SK-N-SH (cell line): ENCODE measurements at regions not wholly inside any gene's neighbourhood (a gene's known extent, or its start where the extent isn't known, plus 50 kb on each side); places are given as distances from the start of the nearest gene placed in this dataset.

Experiments
- CTCF ChIA-PET: fragments of 300-600, 350-600 bp; formaldehyde crosslinking; extraction: SDS; loops from one replicate; lab custom pipeline; 2021; lab: Yijun Ruan, JAX
- POLR2A ChIA-PET: fragments of 350-600 bp; sonication (Branson Sonifier 250); formaldehyde crosslinking; extraction: SDS; loops from one replicate; lab custom pipeline; 2020; ENCODE audit warnings: antibody characterized with exemption, inconsistent platforms; lab: Yijun Ruan, JAX
- DNase-seq: peaks from one replicate; pipeline ENCODE4 v3.0.0; 2012
- H2AFZ ChIP-seq: fragments of 200-600 bp; sonication (generic); 2 replicates; pipeline ENCODE4 v1.8.1; 2016; ENCODE audit warnings: antibody characterized with exemption, mild to moderate bottlenecking, low read depth
- H3F3A ChIP-seq: fragments of 200-600 bp; sonication (generic); replicated peaks from 2 replicates; pipeline ENCODE3; 2016; ENCODE audit warnings: antibody characterized with exemption, mild to moderate bottlenecking; ENCODE audit not compliant: insufficient read depth
- H3K27ac ChIP-seq, 2 experiments: fragments of 200-500 bp in 1 of 2; fragments of 200-600 bp in 1 of 2; sonication (Bioruptor generic) in 1 of 2; sonication (generic), shearing (Covaris generic) in 1 of 2; 2 replicates each; pipeline versions ENCODE4 v1.5.1 to v1.6.1; 2014 to 2016; ENCODE audit warnings: low read depth in 2 of 2, inconsistent platforms in 1 of 2, low read length in 1 of 2, mild to moderate bottlenecking in 1 of 2, mixed read lengths in 1 of 2
- H3K27me3 ChIP-seq: fragments of 200-600 bp; sonication (generic), shearing (Covaris generic); 2 replicates; pipeline ENCODE4 v1.6.1; 2016; ENCODE audit warnings: mixed run types; ENCODE audit not compliant: insufficient read depth
- H3K36me3 ChIP-seq, 2 experiments: fragments of 200-500 bp in 1 of 2; fragments of 200-600 bp in 1 of 2; sonication (Bioruptor generic) in 1 of 2; sonication (generic) in 1 of 2; replicated peaks in 1 of 2; 2 replicates each; pipeline versions ENCODE3 to v1.5.1; 2014 to 2016; ENCODE audit warnings: low read length in 1 of 2, mild to moderate bottlenecking in 1 of 2; ENCODE audit not compliant: insufficient read depth in 2 of 2, control insufficient read depth in 1 of 2
- H3K4me1 ChIP-seq, 2 experiments: fragments of 200-500 bp in 1 of 2; fragments of 200-600 bp in 1 of 2; sonication (Bioruptor generic) in 1 of 2; sonication (generic), shearing (Covaris generic) in 1 of 2; 2 replicates each; pipeline versions ENCODE4 v1.5.1 to v1.6.1; 2014 to 2016; ENCODE audit warnings: low read depth in 1 of 2, low read length in 1 of 2, mixed run types in 1 of 2; ENCODE audit not compliant: insufficient read depth in 2 of 2, control insufficient read depth in 1 of 2
- H3K4me2 ChIP-seq: fragments of 200-600 bp; sonication (generic), shearing (Covaris generic); 2 replicates; pipeline ENCODE4 v1.6.1; 2017; ENCODE audit warnings: mixed run types
- H3K4me3 ChIP-seq, 2 experiments: fragments of 200-500 bp in 1 of 2; fragments of 200-600 bp in 1 of 2; sonication (Bioruptor generic) in 1 of 2; sonication (generic), shearing (Covaris generic) in 1 of 2; 2 replicates each; pipeline versions ENCODE4 v1.5.1 to v1.8.1; 2014 to 2016; ENCODE audit warnings: low read depth in 2 of 2, inconsistent platforms in 1 of 2, low read length in 1 of 2, mild to moderate bottlenecking in 1 of 2, mixed read lengths in 1 of 2, moderate library complexity in 1 of 2
- H3K79me2 ChIP-seq: fragments of 200-600 bp; sonication (generic); 2 replicates; pipeline ENCODE4 v1.8.1; 2017; ENCODE audit warnings: mild to moderate bottlenecking; ENCODE audit not compliant: insufficient read depth
- H3K9ac ChIP-seq: fragments of 200-600 bp; sonication (generic); 2 replicates; pipeline ENCODE4 v1.6.1; 2017; ENCODE audit warnings: mixed run types
- H3K9me2 ChIP-seq: fragments of 200-600 bp; sonication (generic); 2 replicates; pipeline ENCODE4 v1.6.1; 2017; ENCODE audit warnings: mixed run types
- H3K9me3 ChIP-seq: fragments of 200-600 bp; sonication (generic); 2 replicates; pipeline ENCODE4 v1.6.1; 2017; ENCODE audit warnings: mixed run types, mild to moderate bottlenecking, moderate library complexity
- H4K20me1 ChIP-seq: fragments of 200-600 bp; sonication (generic); 2 replicates; pipeline ENCODE4 v1.6.1; 2017; ENCODE audit warnings: mild to moderate bottlenecking, mixed run types; ENCODE audit not compliant: insufficient read depth
- CHD2 ChIP-seq: fragments of 150-350 bp; IDR thresholded peaks from 2 replicates; pipeline ENCODE4 v1.6.1; 2018; ENCODE audit warnings: low read length; ENCODE audit not compliant: partially characterized antibody
- CTCF ChIP-seq: fragments of 200-600 bp; sonication (generic); IDR thresholded peaks from 2 replicates; pipeline ENCODE4 v1.6.1; 2017; ENCODE audit warnings: antibody characterized with exemption, mild to moderate bottlenecking, moderate library complexity
- EP300 ChIP-seq, 2 experiments: IDR thresholded peaks; 2 replicates each; pipeline versions ENCODE4 v1.4.0 to v1.6.1; 2012; ENCODE audit warnings: borderline replicate concordance in 1 of 2, low read depth in 1 of 2, low read length in 1 of 2
- FOSL2 ChIP-seq: IDR thresholded peaks from 2 replicates; pipeline ENCODE4 v1.4.0; 2012; ENCODE audit warnings: low read depth, mild to moderate bottlenecking, moderate library complexity, borderline replicate concordance
- FOXJ3 ChIP-seq: sonication (generic); formaldehyde crosslinking; IDR thresholded peaks from 2 replicates; pipeline ENCODE4 v1.5.1; 2020; ENCODE audit warnings: mild to moderate bottlenecking, missing genetic modification reagents
- FOXM1 ChIP-seq: IDR thresholded peaks from 2 replicates; pipeline ENCODE4 v1.4.0; 2012; ENCODE audit warnings: low read depth, mild to moderate bottlenecking
- GABPA ChIP-seq: IDR thresholded peaks from 2 replicates; pipeline ENCODE4 v1.4.0; 2012; ENCODE audit warnings: low read depth, mild to moderate bottlenecking
- MAX ChIP-seq: IDR thresholded peaks from 2 replicates; pipeline ENCODE4 v1.4.0; 2012; ENCODE audit warnings: low read depth
- NFIC ChIP-seq: IDR thresholded peaks from 2 replicates; pipeline ENCODE4 v1.4.0; 2012; ENCODE audit warnings: borderline replicate concordance
- PBX3 ChIP-seq: IDR thresholded peaks from 2 replicates; pipeline ENCODE4; 2012
- POLR2AphosphoS5 ChIP-seq: IDR thresholded peaks from 2 replicates; pipeline ENCODE4 v1.6.1; 2012; ENCODE audit warnings: low read depth, low read length
- RAD21 ChIP-seq: IDR thresholded peaks from 2 replicates; pipeline ENCODE4 v1.6.1; 2012; ENCODE audit warnings: mild to moderate bottlenecking, low read length
- RCOR1 ChIP-seq: fragments of 150-350 bp; IDR thresholded peaks from 2 replicates; pipeline ENCODE4 v1.6.1; 2017; ENCODE audit warnings: antibody characterized with exemption, low read length
- RFX5 ChIP-seq: IDR thresholded peaks from 2 replicates; pipeline ENCODE4 v1.6.1; 2012; ENCODE audit warnings: mild to moderate bottlenecking, improper control_type of control experiment, low read length
- RXRA ChIP-seq: IDR thresholded peaks from 2 replicates; pipeline ENCODE4 v1.4.0; 2012; ENCODE audit warnings: low read depth, mild to moderate bottlenecking, borderline replicate concordance
- SIN3A ChIP-seq: IDR thresholded peaks from 2 replicates; pipeline ENCODE4 v1.6.1; 2012; ENCODE audit warnings: low read depth, mild to moderate bottlenecking, low read length, moderate library complexity, borderline replicate concordance
- SMC3 ChIP-seq: IDR thresholded peaks from 2 replicates; pipeline ENCODE4 v1.6.1; 2012; ENCODE audit warnings: low read depth, low read length, improper control_type of control experiment
- USF1 ChIP-seq: IDR thresholded peaks from 2 replicates; pipeline ENCODE4 v1.4.0; 2012; ENCODE audit warnings: low read depth, borderline replicate concordance
- WGBS: methylation state at CpG from one replicate; pipeline ENCODE4 v1.1.6; 2017; ENCODE audit warnings: low lambda C conversion rate; 5-methylcytosine and 5-hydroxymethylcytosine counted together

DNA sequence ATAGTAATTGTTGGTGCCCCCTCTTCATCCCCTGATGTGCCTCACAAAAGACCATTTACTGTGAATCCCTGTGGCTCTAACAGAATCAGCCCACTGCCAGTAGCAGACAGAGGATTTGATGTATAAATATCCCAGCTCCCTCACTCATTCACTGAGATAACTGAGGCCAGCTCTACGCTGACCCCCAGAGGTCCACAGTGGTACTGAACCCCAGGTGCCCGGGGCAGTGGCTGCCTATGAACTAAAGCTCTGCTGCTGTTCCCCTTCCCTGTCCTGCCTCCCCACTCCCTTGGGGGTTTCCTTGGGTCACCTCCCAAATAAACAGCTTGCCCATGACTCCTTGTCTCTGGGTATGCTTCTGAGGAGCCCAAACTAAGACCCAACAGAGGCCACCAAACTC, 295.8 kb downstream of the FOXL1 start:
- H3K36me3 ChIP-seq, result no peaks in the 10 kb centered on the region
- no peaks in the 10 kb centered on the region for H3F3A ChIP-seq
- H3K4me3 ChIP-seq, result no peak overlapping the region
- TF ChIP-seq CTCF (peak; percentile 60), FOSL2 (no peak), FOXM1 (no peak), SMC3 (peak; percentile 31), RXRA (no peak), CHD2 (no peak), RAD21 (peak; percentile 53), FOXJ3 (no peak), RFX5 (no peak), POLR2AphosphoS5 (no peak)
- no peaks in the 10 kb centered on the region for H3K9me2 ChIP-seq
- ChIA-PET POLR2A (no interaction called here), CTCF (interaction anchor here (0.6 to 1.4 kb wide), 7 partner anchors 9 to 313 kb away, joined by 3 to 7 read pairs (median 4); no protein-coding TSS in a partner anchor)
- no peaks in the 10 kb centered on the region for H3K9me3 ChIP-seq
- no peak overlapping the region for H3K4me2 ChIP-seq
- H3K9ac ChIP-seq, result no peak overlapping the region
- no peak overlapping the region for H2AFZ ChIP-seq
- H3K4me1 ChIP-seq, result no peaks in the 10 kb centered on the region
- H4K20me1 ChIP-seq, result no peaks in the 10 kb centered on the region
- H3K79me2 ChIP-seq, result no peaks in the 10 kb centered on the region
- DNase-seq, result peak; percentile 62
- H3K27ac ChIP-seq, result no peak overlapping the region
- H3K27me3 ChIP-seq, result peaks cover 88% of the 10 kb centered on the region
- 0% methylated on average over 2 of the region's 2 CpGs for WGBS

- 22% methylated on average over 9 of the region's 10 CpGs for WGBS
- no peak overlapping the region for H3K27ac ChIP-seq
- no peak overlapping the region for H2AFZ ChIP-seq
- ChIA-PET POLR2A (no interaction called here), CTCF (no interaction called here)
- H3K79me2 ChIP-seq, result no peaks in the 10 kb centered on the region
- no peaks in the 10 kb centered on the region for H3K4me1 ChIP-seq
- DNase-seq, result no peak
- no peak overlapping the region for H3K4me3 ChIP-seq
- H3K27me3 ChIP-seq, result peaks cover 82% of the 10 kb centered on the region
- no peaks in the 10 kb centered on the region for H3K9me3 ChIP-seq
- H3K4me2 ChIP-seq, result no peak overlapping the region
- H3K36me3 ChIP-seq, result no peaks in the 10 kb centered on the region
- no peaks in the 10 kb centered on the region for H3K9me2 ChIP-seq
- H3F3A ChIP-seq, result no peaks in the 10 kb centered on the region
- H3K9ac ChIP-seq, result no peak overlapping the region
- TF ChIP-seq NFIC (no peak), RAD21 (no peak), POLR2AphosphoS5 (no peak)
- H4K20me1 ChIP-seq, result no peaks in the 10 kb centered on the region
Observed at GRCh38 chr16:86876499-86876898, 298.1 kb downstream of the FOXL1 start.

DNA sequence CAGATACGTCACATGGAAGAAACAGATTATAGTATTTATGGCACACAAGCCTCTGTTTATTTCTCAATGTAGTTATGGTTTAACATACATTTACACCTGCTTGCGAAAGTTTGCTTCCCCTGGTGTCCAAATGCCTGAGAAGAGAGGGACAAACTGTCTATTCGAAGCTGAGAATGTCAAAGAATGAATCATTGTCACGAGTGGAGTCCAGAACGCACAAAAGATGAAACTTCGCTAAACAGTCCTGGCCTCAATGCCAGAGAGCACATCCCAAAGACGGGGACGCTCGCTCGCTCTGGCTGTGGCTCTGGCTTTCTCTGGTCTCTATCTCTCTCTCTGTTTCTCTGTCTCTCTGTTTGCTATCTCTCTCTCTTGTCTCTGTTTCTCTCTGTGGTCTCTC, 298.8 kb downstream of the FOXL1 start:
- ChIA-PET CTCF (no interaction called here), POLR2A (no interaction called here)
- no peaks in the 10 kb centered on the region for H3K9me3 ChIP-seq
- H3K4me3 ChIP-seq, result no peak overlapping the region
- no peaks in the 10 kb centered on the region for H3F3A ChIP-seq
- no peak overlapping the region for H3K27ac ChIP-seq
- H2AFZ ChIP-seq, result no peak overlapping the region
- H4K20me1 ChIP-seq, result no peaks in the 10 kb centered on the region
- DNase-seq, result no peak
- no peak overlapping the region for H3K4me2 ChIP-seq
- 23% methylated on average over 10 of the region's 10 CpGs for WGBS
- H3K4me1 ChIP-seq, result no peaks in the 10 kb centered on the region
- H3K79me2 ChIP-seq, result no peaks in the 10 kb centered on the region
- peaks cover 82% of the 10 kb centered on the region for H3K27me3 ChIP-seq
- no peaks in the 10 kb centered on the region for H3K36me3 ChIP-seq
- no peak overlapping the region for H3K9ac ChIP-seq
- no peaks in the 10 kb centered on the region for H3K9me2 ChIP-seq
- TF ChIP-seq CHD2 (no peak), RCOR1 (no peak), EP300 (IDR thresholded peaks at IDR 0.05; ENCODE audit: borderline replicate concordance in 1 of 2, low read depth in 1 of 2, low read length in 1 of 2) (no peak), SIN3A (no peak), GABPA (no peak), USF1 (no peak), MAX (no peak), FOXJ3 (no peak), PBX3 (no peak)
